ENCODE measurements at regions not wholly inside any gene's neighbourhood (a gene's known extent, or its start where the extent isn't known, plus 50 kb on each side); places are given as distances from the start of the nearest gene placed in this dataset.

- CTCF ChIA-PET, result interaction anchor here (0.6 to 2.9 kb wide), 17 partner anchors 9 to 417 kb away, joined by 3 to 30 read pairs (median 3); no protein-coding TSS in a partner anchor
- no peaks in the 10 kb centered on the region for H3K9me3 ChIP-seq (ENCODE audit: control insufficient read depth, insufficient read depth, low read depth, low read length)
These were observed 487.2 kb upstream of the GCFC2 start for GRCh38 chr2:76197842-76198448.

GRCh38 chr2:76197428-76197827 is 486.7 kb upstream of the GCFC2 start:
- Histone ChIP-seq H3K36me3 (ENCODE audit: control insufficient read depth in 2 of 2, insufficient read depth in 1 of 2, low read length in 2 of 2) (no peaks in the 10 kb centered on the region), H3K4me3 (ENCODE audit: low read depth, low read length) (no peak overlapping the region), H3K4me1 (ENCODE audit: control insufficient read depth, insufficient read depth, low read length) (no peaks in the 10 kb centered on the region), H3K27ac (ENCODE audit: extremely low read depth, low read depth, low read length) (no peak overlapping the region), H3K9me3 (ENCODE audit: control insufficient read depth, insufficient read depth, low read depth, low read length) (no peaks in the 10 kb centered on the region)
- POLR2A ChIA-PET, result interaction anchor here (0.6 kb wide), 1 partner anchor 489 kb away, joined by 4 read pairs; no protein-coding TSS in a partner anchor
- CTCF ChIA-PET, result interaction anchor here (0.6 to 2.9 kb wide), 15 partner anchors 9 to 466 kb away, joined by 3 to 30 read pairs (median 4); no protein-coding TSS in a partner anchor
- TF ChIP-seq ZNF157 (tag by site-specific recombination; IDR thresholded peaks at IDR 0.05), result no peak
- TF ChIP-seq ZNF10 (tag by site-specific recombination; IDR thresholded peaks at IDR 0.05), result no peak
- no peak for TF ChIP-seq ZNF791 (tag by site-specific recombination; IDR thresholded peaks at IDR 0.05)
- TF ChIP-seq ZNF146 (tag by site-specific recombination; IDR thresholded peaks at IDR 0.05), result no peak
- no peak for TF ChIP-seq KLF10 (tag by site-specific recombination; IDR thresholded peaks at IDR 0.05)
- no peak for TF ChIP-seq ZNF18 (tag by site-specific recombination; IDR thresholded peaks at IDR 0.05)
- no peak for TF ChIP-seq ZNF48 (tag by site-specific recombination; IDR thresholded peaks at IDR 0.05)
- TF ChIP-seq ZNF660 (tag by site-specific recombination; IDR thresholded peaks at IDR 0.05), result no peak
- TF ChIP-seq, protein P1, sequence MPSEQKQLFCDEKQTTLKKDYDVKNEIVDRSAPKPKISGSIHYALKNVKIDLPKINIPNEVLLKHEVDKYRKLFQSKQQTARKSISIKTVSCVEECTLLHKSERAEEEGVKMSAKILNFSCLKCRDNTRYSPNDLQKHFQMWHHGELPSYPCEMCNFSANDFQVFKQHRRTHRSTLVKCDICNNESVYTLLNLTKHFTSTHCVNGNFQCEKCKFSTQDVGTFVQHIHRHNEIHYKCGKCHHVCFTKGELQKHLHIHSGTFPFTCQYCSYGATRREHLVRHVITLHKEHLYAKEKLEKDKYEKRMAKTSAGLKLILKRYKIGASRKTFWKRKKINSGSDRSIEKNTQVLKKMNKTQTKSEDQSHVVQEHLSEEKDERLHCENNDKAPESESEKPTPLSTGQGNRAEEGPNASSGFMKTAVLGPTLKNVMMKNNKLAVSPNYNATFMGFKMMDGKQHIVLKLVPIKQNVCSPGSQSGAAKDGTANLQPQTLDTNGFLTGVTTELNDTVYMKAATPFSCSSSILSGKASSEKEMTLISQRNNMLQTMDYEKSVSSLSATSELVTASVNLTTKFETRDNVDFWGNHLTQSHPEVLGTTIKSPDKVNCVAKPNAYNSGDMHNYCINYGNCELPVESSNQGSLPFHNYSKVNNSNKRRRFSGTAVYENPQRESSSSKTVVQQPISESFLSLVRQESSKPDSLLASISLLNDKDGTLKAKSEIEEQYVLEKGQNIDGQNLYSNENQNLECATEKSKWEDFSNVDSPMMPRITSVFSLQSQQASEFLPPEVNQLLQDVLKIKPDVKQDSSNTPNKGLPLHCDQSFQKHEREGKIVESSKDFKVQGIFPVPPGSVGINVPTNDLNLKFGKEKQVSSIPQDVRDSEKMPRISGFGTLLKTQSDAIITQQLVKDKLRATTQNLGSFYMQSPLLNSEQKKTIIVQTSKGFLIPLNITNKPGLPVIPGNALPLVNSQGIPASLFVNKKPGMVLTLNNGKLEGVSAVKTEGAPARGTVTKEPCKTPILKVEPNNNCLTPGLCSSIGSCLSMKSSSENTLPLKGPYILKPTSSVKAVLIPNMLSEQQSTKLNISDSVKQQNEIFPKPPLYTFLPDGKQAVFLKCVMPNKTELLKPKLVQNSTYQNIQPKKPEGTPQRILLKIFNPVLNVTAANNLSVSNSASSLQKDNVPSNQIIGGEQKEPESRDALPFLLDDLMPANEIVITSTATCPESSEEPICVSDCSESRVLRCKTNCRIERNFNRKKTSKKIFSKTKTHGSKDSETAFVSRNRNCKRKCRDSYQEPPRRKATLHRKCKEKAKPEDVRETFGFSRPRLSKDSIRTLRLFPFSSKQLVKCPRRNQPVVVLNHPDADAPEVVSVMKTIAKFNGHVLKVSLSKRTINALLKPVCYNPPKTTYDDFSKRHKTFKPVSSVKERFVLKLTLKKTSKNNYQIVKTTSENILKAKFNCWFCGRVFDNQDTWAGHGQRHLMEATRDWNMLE (tag by site-specific recombination; conservative IDR thresholded peaks at IDR 0.05; ENCODE audit: low read depth), result no peak
- TF ChIP-seq SETDB1 (IDR thresholded peaks at IDR 0.05; ENCODE audit: insufficient read length, low read length), result no peak
- no peak for TF ChIP-seq ZNF677 (tag by site-specific recombination; IDR thresholded peaks at IDR 0.05)
- no peak for TF ChIP-seq ZNF248 (tag by site-specific recombination; IDR thresholded peaks at IDR 0.05)
- no peak for TF ChIP-seq ZNF621 (tag by site-specific recombination; IDR thresholded peaks at IDR 0.05)
- no peak for TF ChIP-seq ZNF701 (tag by site-specific recombination; IDR thresholded peaks at IDR 0.05)
- TF ChIP-seq ZNF560 (tag by site-specific recombination; IDR thresholded peaks at IDR 0.05; ENCODE audit: borderline replicate concordance), result no peak

More at GRCh38 chr2:76197842-76198448, 487.2 kb upstream of the GCFC2 start:
- POLR2A ChIA-PET, result interaction anchor here (0.6 kb wide), 1 partner anchor 490 kb away, joined by 4 read pairs; no protein-coding TSS in a partner anchor
- H3K4me1 ChIP-seq (ENCODE audit: control insufficient read depth, insufficient read depth, low read length), result no peaks in the 10 kb centered on the region
- no peak overlapping the region for H3K4me3 ChIP-seq (ENCODE audit: low read depth, low read length)
- no peaks in the 10 kb centered on the region for H3K36me3 ChIP-seq (ENCODE audit: control insufficient read depth in 2 of 2, insufficient read depth in 1 of 2, low read length in 2 of 2)
- TF ChIP-seq ZNF654 (tag by site-specific recombination; IDR thresholded peaks at IDR 0.05; ENCODE audit: low read depth) (peak; percentile 15; the same call in 1 of the 2 replicates), KLF10 (tag by site-specific recombination; IDR thresholded peaks at IDR 0.05) (no peak)
- H3K27ac ChIP-seq (ENCODE audit: extremely low read depth, low read depth, low read length), result no peak overlapping the region

Measured in HEK293 (cell line).